NCI-H2196 (cell line): ENCODE measurements at regions not wholly inside any gene's neighbourhood (a gene's known extent, or its start where the extent isn't known, plus 50 kb on each side); places are given as distances from the start of the nearest gene placed in this dataset.
"Not testable (repeated sequence)": the region's sequence is repeated elsewhere in the genome, so short reads cannot be mapped to it uniquely, and the experiment has no call there.

Experiments used
- DNase-seq: peaks from one replicate; lab custom pipeline; 2025; ENCODE audit not compliant: unreplicated experiment; lab: John Stamatoyannopoulos, UW

- DNase-seq, result no peak
Observed at GRCh38 chr5:44546286-44546685, 157.1 kb upstream of the FGF10 start.

GRCh38 chr5:44543511-44543910 lies 154.3 kb upstream of the FGF10 start:
- no peak for DNase-seq

DNA sequence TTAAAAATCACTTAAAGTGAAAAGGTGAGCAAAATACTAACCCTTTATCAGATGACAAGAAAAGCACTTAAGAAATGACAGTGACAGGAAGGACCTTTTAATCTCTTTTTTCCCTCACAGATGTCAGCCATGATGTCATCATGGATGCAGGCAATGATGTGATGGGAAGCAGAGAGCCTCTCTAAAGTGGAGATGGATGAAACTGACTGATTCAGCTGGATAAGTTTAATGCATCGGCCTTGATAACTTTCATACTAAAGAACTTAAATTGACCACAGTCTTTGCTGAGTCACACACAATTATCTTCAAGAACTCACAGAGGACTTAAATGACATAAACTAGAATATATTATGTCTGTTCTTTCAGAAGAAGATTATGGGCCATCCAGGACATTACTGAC lies 153.2 kb upstream of the FGF10 start:
- DNase-seq, result no peak

- DNase-seq, result no peak
Observed at GRCh38 chr5:44539602-44539919, 150.3 kb upstream of the FGF10 start.

GRCh38 chr5:44538797-44539601 lies 149.8 kb upstream of the FGF10 start:
- DNase-seq, result no peak

- peak; percentile 30 for DNase-seq
Observed at GRCh38 chr5:44536650-44537260, 147.5 kb upstream of the FGF10 start.

GRCh38 chr5:44535621-44536020 lies 146.4 kb upstream of the FGF10 start:
- DNase-seq, result no peak

GRCh38 chr5:44532981-44533380 lies 143.8 kb upstream of the FGF10 start:
- no peak for DNase-seq

DNA sequence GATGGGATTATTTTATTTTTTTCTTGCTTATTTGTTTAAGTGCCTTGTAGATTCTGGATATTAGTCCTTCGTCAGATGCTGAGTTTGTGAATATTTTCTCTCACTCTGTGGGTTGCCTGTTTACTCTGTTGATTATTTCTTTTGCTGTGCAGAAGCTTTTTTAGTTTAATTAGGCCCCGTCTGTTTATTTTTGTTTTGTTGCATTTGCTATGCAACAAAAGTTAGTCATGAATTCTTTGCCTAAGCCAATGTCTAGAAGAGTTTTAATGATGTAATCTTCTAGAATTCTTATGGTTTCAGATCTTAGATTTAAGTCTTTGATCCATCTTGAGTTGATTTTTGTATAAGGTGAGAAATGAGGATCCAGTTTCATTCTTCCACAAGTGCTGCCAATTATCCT lies 142.5 kb upstream of the FGF10 start:
- not testable (repeated sequence) for DNase-seq

DNA sequence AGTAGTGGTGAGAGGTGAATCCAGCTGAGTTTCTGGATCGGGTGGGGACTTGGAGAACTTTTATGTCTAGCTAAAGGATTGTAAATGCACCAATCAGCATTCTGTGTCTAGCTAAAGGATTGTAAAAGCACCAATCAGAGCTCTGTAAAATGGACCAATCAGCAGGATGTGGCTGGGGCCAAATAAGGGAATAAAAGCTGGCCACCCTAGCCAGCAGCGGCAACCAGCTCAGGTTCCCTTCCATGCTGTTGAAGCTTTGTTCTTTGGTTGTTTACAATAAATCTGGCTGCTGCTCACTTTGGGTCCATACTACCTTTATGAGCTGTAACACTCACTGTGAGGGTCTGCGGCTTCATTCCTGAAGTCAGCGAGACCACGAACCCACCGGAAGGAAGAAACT lies 141.6 kb upstream of the FGF10 start:
- DNase-seq, result not testable (repeated sequence)

DNA sequence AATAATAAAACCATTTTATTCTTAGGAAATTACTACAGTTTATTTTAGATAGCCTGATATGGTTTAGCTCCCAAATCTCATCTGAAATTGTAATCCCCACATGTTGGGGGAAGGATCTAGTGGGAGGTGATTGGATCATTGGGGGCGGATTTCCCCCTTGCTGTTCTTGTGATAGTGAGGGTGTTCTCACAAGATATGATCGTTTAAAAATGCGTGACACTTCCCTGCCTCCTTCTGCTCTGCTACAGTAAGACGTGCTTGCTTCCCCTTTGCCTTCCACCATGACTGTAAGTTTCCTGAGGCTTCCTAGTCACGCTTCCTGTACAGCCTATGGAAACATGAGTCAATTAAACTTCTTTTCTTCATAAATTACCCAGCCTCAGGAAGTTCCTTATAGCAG lies 122.4 kb upstream of the FGF10 start:
- no peak for DNase-seq

GRCh38 chr5:44506561-44506960 lies 117.3 kb upstream of the FGF10 start:
- DNase-seq, result no peak

DNA sequence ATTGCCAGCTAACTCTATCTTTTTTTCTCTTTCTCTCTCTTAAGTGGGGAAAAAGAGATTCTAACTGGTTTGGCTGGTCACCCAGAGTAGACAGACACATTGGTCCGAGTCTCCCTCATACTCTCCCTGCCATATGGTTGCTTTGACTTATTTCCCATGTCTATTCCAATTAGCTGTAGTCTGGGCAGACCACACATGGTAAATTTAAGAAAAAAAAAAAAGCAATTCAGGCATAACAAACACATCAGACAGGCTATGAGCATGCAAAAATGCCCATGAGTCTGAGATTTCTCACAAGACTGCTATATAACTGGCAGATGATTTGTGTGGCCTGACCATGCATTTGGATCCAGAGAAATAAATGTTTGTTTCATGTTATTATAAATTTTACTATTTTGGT lies 110.2 kb upstream of the FGF10 start:
- no peak for DNase-seq

- DNase-seq, result no peak
Observed at GRCh38 chr5:44497606-44498005, 108.4 kb upstream of the FGF10 start.

DNA sequence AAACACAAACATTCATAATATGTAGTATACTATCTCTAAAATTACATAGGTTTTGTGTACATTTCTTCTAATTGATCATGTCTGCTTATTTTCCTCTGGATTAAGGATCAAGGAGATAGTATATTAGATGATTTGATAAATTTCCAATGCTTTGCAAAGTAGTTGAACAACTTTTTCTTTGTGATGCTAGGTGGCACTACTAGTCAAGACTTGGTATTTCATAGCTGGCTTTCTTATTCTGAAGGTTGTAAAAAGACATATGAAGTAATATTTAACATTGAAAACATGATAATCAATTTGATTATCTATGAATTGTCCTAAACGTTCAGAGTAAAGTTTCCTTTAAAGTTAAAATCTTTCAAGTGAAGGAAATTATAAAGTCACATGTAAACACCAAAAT lies 106.1 kb upstream of the FGF10 start:
- DNase-seq, result no peak

GRCh38 chr5:44489759-44490158 lies 100.5 kb upstream of the FGF10 start:
- no peak for DNase-seq

- no peak for DNase-seq
Observed at GRCh38 chr5:44486591-44486990, 97.4 kb upstream of the FGF10 start.

GRCh38 chr5:44454002-44454401 lies 64.8 kb upstream of the FGF10 start:
- no peak for DNase-seq

GRCh38 chr5:44446399-44446798 lies 57.2 kb upstream of the FGF10 start:
- DNase-seq, result no peak

DNA sequence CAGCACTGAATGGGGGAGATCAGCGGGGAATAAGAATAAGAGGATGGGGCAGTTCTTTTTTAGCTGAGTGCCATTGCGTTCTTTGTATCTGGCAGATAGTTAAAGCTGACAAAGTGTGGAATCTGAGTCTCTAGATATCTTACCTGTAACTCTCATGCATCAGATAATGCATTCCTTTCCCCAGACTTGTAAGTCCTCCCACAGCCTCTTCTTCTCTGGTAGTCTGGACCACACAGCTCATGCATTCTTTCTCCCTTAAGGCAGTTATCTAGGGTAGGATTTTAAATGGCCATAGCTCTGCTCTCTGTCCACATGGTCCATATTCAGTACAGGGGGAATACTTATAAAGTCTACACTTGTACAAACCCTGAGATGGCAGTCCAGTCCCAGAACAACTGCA lies 54.0 kb upstream of the FGF10 start:
- no peak for DNase-seq

DNA sequence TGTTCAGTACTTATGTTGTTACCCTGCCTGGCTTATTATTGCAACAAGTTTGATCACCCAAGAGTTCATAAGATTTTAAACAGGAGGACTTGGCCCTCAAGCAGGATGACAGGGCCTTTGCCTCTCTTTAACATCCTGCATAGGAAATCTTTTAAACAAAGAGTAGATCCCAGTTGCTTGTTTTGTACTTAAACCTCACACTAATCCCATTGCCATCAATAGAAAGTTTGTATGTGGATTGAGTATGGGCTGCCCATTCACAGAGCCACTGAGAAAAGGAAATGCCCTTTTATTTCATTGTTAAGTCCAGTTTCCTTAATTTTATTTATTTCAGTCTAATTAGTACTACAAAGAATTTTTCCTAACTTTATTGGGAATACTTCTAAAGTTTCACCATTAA lies 52.2 kb upstream of the FGF10 start:
- no peak for DNase-seq

- DNase-seq, result no peak
Observed at GRCh38 chr5:44440186-44440585, 51.0 kb upstream of the FGF10 start.
